H9 (cell line): ENCODE measurements at regions not wholly inside any gene's neighbourhood (a gene's known extent, or its start where the extent isn't known, plus 50 kb on each side); places are given as distances from the start of the nearest gene placed in this dataset.
A peak's percentile ranks its signal among the peaks of the same experiment; 100 is the strongest.

Experiments
- DNase-seq: peaks from one replicate; pipeline ENCODE4 v3.0.0-alpha.2; 2017
- H2AFZ ChIP-seq: one replicate; pipeline ENCODE4 v1.6.1; 2013; ENCODE audit warnings: mild to moderate bottlenecking, low read length, control low read depth, moderate library complexity
- H2AK5ac ChIP-seq: 2 replicates; pipeline ENCODE4 v1.6.1; 2013; ENCODE audit warnings: low read length, control low read depth, mixed read lengths; ENCODE audit not compliant: insufficient read length
- H2BK120ac ChIP-seq: one replicate; pipeline ENCODE4 v1.6.1; 2013; ENCODE audit warnings: low read depth, mild to moderate bottlenecking, low read length, control low read depth, inconsistent platforms; ENCODE audit not compliant: poor library complexity, severe bottlenecking
- H2BK12ac ChIP-seq: 2 replicates; pipeline ENCODE4 v1.6.1; 2013; ENCODE audit warnings: low read length, control low read depth, mixed read lengths, low read depth; ENCODE audit not compliant: insufficient read length
- H2BK15ac ChIP-seq: 2 replicates; pipeline ENCODE4 v1.6.1; 2013; ENCODE audit warnings: low read depth, low read length, control low read depth
- H2BK20ac ChIP-seq: one replicate; pipeline ENCODE4 v1.6.1; 2013; ENCODE audit warnings: low read depth, mild to moderate bottlenecking, low read length, control low read depth, inconsistent platforms; ENCODE audit not compliant: poor library complexity, severe bottlenecking
- H2BK5ac ChIP-seq: 2 replicates; pipeline ENCODE4 v1.6.1; 2013; ENCODE audit warnings: low read length, control low read depth, mixed read lengths; ENCODE audit not compliant: insufficient read length
- H3K14ac ChIP-seq: 2 replicates; pipeline ENCODE4 v1.6.1; 2013; ENCODE audit warnings: low read length, control low read depth; ENCODE audit not compliant: insufficient read depth
- H3K18ac ChIP-seq: 2 replicates; pipeline ENCODE4 v1.6.1; 2013; ENCODE audit warnings: low read depth, mild to moderate bottlenecking, mixed read lengths, low read length, control low read depth; ENCODE audit not compliant: insufficient read length
- H3K23ac ChIP-seq: 2 replicates; pipeline ENCODE4 v1.6.1; 2013; ENCODE audit warnings: low read length, control low read depth, mixed read lengths, low read depth; ENCODE audit not compliant: insufficient read length
- H3K23me2 ChIP-seq: 2 replicates; pipeline ENCODE4 v1.6.1; 2013; ENCODE audit warnings: low read depth, mild to moderate bottlenecking, mixed read lengths, low read length, control low read depth; ENCODE audit not compliant: insufficient read length, poor library complexity, severe bottlenecking
- H3K27ac ChIP-seq: 2 replicates; pipeline ENCODE4 v1.5.1; 2013; ENCODE audit warnings: low read length, control low read depth, mixed read lengths, low read depth; ENCODE audit not compliant: insufficient read length
- H3K27me3 ChIP-seq: 2 replicates; pipeline ENCODE4 v1.6.1; 2013; ENCODE audit warnings: low read length, control low read depth, inconsistent platforms; ENCODE audit not compliant: insufficient read depth
- H3K4ac ChIP-seq: 2 replicates; pipeline ENCODE4 v1.6.1; 2013; ENCODE audit warnings: low read depth, mild to moderate bottlenecking, control low read depth, inconsistent platforms, low read length, moderate library complexity
- H3K4me1 ChIP-seq: 2 replicates; pipeline ENCODE4 v1.6.1; 2013; ENCODE audit warnings: low read length, control low read depth, inconsistent platforms; ENCODE audit not compliant: insufficient read depth
- H3K4me2 ChIP-seq: 2 replicates; pipeline ENCODE4 v1.6.1; 2013; ENCODE audit warnings: low read length, control low read depth, mixed read lengths; ENCODE audit not compliant: insufficient read length, insufficient read depth
- H3K56ac ChIP-seq: 2 replicates; pipeline ENCODE4 v1.6.1; 2013; ENCODE audit warnings: low read depth, mild to moderate bottlenecking, mixed read lengths, low read length, control low read depth; ENCODE audit not compliant: insufficient read length
- H3K79me1 ChIP-seq: 2 replicates; pipeline ENCODE4 v1.6.1; 2013; ENCODE audit warnings: low read depth, mild to moderate bottlenecking, moderate library complexity, low read length, control low read depth, inconsistent platforms; ENCODE audit not compliant: insufficient read depth, poor library complexity, severe bottlenecking
- H3K79me2 ChIP-seq: 2 replicates; pipeline ENCODE4 v1.6.1; 2013; ENCODE audit warnings: low read length, control low read depth, inconsistent platforms; ENCODE audit not compliant: insufficient read depth
- H3K9ac ChIP-seq: 2 replicates; pipeline ENCODE4 v1.6.1; 2013; ENCODE audit warnings: low read length, control low read depth, mixed read lengths; ENCODE audit not compliant: insufficient read length; ENCODE audit errors: extremely low read depth
- H3K9me3 ChIP-seq: one replicate; pipeline ENCODE4 v1.6.1; 2013; ENCODE audit warnings: low read depth, low read length, inconsistent platforms; ENCODE audit not compliant: control insufficient read depth
- H3T11ph ChIP-seq: one replicate; pipeline ENCODE4 v1.6.1; 2013; ENCODE audit warnings: mild to moderate bottlenecking, low read length, control low read depth, inconsistent platforms
- H4K20me1 ChIP-seq: one replicate; pipeline ENCODE4 v1.6.1; 2013; ENCODE audit not compliant: control insufficient read depth, insufficient read length, insufficient read depth
- H4K5ac ChIP-seq: 2 replicates; pipeline ENCODE4 v1.6.1; 2013; ENCODE audit warnings: low read depth, mild to moderate bottlenecking, mixed read lengths, low read length, control low read depth; ENCODE audit not compliant: insufficient read length
- H4K8ac ChIP-seq: replicated peaks from 2 replicates; pipeline ENCODE4 v1.6.1; 2013; ENCODE audit warnings: low read length, control low read depth, mixed read lengths, low read depth; ENCODE audit not compliant: insufficient read length
- H4K91ac ChIP-seq: 2 replicates; pipeline ENCODE4 v1.6.1; 2013; ENCODE audit warnings: low read depth, mild to moderate bottlenecking, moderate library complexity, mixed read lengths, low read length, control low read depth; ENCODE audit not compliant: insufficient read length
- H3K27ac Mint-ChIP-seq, 3 experiments: 2 replicates in 2 of 3; 3 replicates in 1 of 3; pipeline ENCODE4 v1.8.0; 2020 to 2021; ENCODE audit warnings: mixed read lengths in 3 of 3, mild to moderate bottlenecking in 1 of 3, moderate library complexity in 1 of 3
- H3K27me3 Mint-ChIP-seq: 2 replicates; pipeline ENCODE4 v1.8.0; 2021; ENCODE audit warnings: low read depth, mild to moderate bottlenecking, moderate library complexity, mixed read lengths
- H3K36me3 Mint-ChIP-seq, 3 experiments: 2 replicates in 2 of 3; 3 replicates in 1 of 3; pipeline ENCODE4 v1.8.0; 2020 to 2021; ENCODE audit warnings: low read depth in 3 of 3, mixed read lengths in 3 of 3; ENCODE audit not compliant: insufficient read depth in 1 of 3
- H3K4me1 Mint-ChIP-seq, 2 experiments: 2 replicates each; pipeline ENCODE4 v1.8.0; 2020; ENCODE audit warnings: mixed read lengths in 2 of 2
- H3K4me3 Mint-ChIP-seq, 2 experiments: 2 replicates in 1 of 2; 3 replicates in 1 of 2; pipeline ENCODE4 v1.8.0; 2020 to 2021; ENCODE audit warnings: mild to moderate bottlenecking in 2 of 2, mixed read lengths in 2 of 2, moderate library complexity in 1 of 2
- H3K9me3 Mint-ChIP-seq, 2 experiments: 2 replicates in 1 of 2; 3 replicates in 1 of 2; pipeline ENCODE4 v1.8.0; 2020; ENCODE audit warnings: mild to moderate bottlenecking in 2 of 2, mixed read lengths in 2 of 2, moderate library complexity in 1 of 2
- WGBS: extraction: QIAGEN DNeasy Blood & Tissue Kit; methylation state at CpG from one replicate; pipeline ENCODE4 v1.1.7; 2013; ENCODE audit warnings: missing lambda C conversion rate, low lambda C conversion rate, mixed read lengths; ENCODE audit not compliant: insufficient read length; ENCODE audit errors: extremely low coverage; 5-methylcytosine and 5-hydroxymethylcytosine counted together
- TF ChIP-seq, protein P1 (sequence below): fragments of 200-600 bp; sonication (generic); conservative IDR thresholded peaks from 3 replicates; pipeline ENCODE4 v1.8.0; 2021; ENCODE audit warnings: antibody characterized with exemption, mild to moderate bottlenecking

GRCh38 chr17:74085434-74085833, 118.0 kb upstream of the RPL38 start:
- Mint-ChIP-seq H3K9me3 (peaks cover 8 to 10% of the 10 kb centered on the region in 2 experiments; a peak in 4 of 5 replicates), H3K36me3 (peaks cover 0 to 8% (median 0%) of the 10 kb centered on the region in 3 experiments; a peak in 4 of 7 replicates), H3K27ac (no peak overlapping the region), H3K4me1 (no peaks in the 10 kb centered on the region; a peak in 1 of 4 replicates), H3K27me3 (peaks cover 12% of the 10 kb centered on the region), H3K4me3 (no peak overlapping the region)
- Histone ChIP-seq H3K23me2 (no peaks in the 10 kb centered on the region), H2BK120ac (no peak overlapping the region), H4K91ac (no peak overlapping the region), H3K14ac (no peak overlapping the region), H4K5ac (no peak overlapping the region), H2AFZ (no peak overlapping the region), H2BK15ac (no peak overlapping the region), H3K4ac (no peak overlapping the region), H3K27ac (no peak overlapping the region), H3K18ac (no peak overlapping the region), H3T11ph (no peak overlapping the region), H2BK20ac (no peak overlapping the region), H3K9me3 (no peaks in the 10 kb centered on the region), H3K4me2 (no peak overlapping the region), H2BK12ac (no peak overlapping the region), H2BK5ac (no peak overlapping the region), H3K23ac (no peak overlapping the region), H3K27me3 (no peaks in the 10 kb centered on the region), H2AK5ac (no peak overlapping the region), H3K4me1 (no peaks in the 10 kb centered on the region), H4K20me1 (no peaks in the 10 kb centered on the region), H3K56ac (no peak overlapping the region), H4K8ac (no peak overlapping the region), H3K9ac (no peak overlapping the region), H3K79me1 (no peaks in the 10 kb centered on the region), H3K79me2 (no peaks in the 10 kb centered on the region)
- no CpG with 5 or more reads among the region's 3 CpGs for WGBS
- TF ChIP-seq, protein P1, sequence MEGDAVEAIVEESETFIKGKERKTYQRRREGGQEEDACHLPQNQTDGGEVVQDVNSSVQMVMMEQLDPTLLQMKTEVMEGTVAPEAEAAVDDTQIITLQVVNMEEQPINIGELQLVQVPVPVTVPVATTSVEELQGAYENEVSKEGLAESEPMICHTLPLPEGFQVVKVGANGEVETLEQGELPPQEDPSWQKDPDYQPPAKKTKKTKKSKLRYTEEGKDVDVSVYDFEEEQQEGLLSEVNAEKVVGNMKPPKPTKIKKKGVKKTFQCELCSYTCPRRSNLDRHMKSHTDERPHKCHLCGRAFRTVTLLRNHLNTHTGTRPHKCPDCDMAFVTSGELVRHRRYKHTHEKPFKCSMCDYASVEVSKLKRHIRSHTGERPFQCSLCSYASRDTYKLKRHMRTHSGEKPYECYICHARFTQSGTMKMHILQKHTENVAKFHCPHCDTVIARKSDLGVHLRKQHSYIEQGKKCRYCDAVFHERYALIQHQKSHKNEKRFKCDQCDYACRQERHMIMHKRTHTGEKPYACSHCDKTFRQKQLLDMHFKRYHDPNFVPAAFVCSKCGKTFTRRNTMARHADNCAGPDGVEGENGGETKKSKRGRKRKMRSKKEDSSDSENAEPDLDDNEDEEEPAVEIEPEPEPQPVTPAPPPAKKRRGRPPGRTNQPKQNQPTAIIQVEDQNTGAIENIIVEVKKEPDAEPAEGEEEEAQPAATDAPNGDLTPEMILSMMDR = peak; percentile 74
- DNase-seq = peak; percentile 55
